Activated CD8-positive, alpha-beta memory T cell treated with anti-CD3 and anti-CD28 coated beads for 48 hours (primary cell): ENCODE measurements at regions not wholly inside any gene's neighbourhood (a gene's known extent, or its start where the extent isn't known, plus 50 kb on each side); places are given as distances from the start of the nearest gene placed in this dataset.

ENCODE experiments used
- DNase-seq, 3 experiments: peaks; one replicate each; pipeline ENCODE4 v3.0.0-alpha.2; 2020; ENCODE audit warnings: low read depth in 2 of 3, low spot score in 2 of 3

DNA sequence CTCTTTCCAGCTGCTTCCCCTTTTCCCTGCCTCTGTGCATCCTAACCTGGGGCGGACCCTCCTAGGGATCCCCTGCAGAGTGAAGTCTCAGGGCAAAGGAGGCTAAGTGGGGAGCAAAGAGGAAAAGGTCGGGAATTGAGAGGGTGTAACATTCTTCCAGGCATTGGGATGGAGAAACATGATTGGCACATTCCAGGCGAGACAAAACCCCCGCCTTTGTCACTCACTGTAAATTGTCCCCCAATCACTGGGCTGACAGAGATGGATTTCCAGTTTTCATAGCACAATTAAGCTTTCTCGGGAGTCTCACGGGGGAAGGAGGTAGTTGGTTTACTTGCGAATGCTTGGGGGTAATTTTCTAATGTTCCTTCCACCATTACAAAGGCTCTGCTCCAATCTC is 74.9 kb downstream of the MIAT start:
- DNase-seq = no peak

DNA sequence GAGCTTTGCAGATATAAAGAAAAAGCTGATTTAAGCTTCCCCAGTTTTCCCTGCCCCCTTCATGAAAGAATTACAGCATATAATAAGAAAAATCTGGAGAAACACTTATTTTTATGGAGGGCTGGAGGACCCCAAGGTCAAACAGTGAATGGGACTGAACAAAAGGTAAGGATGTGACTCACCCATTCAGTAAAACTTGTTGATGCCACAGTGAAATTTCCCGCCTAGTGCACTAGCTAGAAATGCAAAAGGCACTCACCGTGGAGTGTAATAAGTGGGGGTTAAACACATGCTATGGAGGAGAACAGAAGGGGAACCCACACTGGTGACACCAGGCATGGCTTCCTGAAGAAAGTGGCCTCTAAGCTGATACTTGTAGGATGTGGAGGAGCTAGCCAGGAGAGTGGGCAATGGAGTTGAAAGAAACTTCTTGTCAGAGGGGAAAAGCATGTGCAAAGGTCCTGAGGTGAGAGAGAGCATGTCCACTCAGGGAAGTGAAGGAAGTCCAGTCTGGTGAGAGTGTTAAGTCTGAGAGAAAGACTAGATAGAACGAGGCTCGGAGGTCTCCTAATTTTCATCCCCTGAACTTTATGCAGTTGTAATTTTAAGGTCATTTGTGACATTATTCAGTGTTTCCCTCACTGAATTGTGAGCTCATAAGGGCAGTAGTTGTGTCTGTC is 77.1 kb downstream of the MIAT start:
- DNase-seq = no peak

DNA sequence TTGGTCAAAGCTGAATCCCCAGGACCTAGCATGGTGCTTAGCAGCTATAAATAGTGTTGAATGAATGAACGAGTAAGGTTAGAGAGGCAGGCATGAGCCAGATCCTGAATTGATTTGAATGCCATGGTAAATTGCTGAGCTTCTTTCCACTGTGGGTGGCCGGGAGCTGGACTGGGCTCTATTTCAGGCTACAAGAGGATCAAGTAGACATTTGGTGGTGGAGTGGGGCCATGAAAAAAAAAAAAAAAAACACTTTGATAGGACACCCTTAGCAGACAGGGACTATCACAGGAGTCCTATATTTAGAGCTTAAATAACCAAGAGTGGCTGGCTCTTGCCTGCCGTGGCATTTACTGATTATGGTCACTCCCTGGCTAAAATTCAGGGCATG is 77.6 kb downstream of the MIAT start:
- no peak for DNase-seq

DNA sequence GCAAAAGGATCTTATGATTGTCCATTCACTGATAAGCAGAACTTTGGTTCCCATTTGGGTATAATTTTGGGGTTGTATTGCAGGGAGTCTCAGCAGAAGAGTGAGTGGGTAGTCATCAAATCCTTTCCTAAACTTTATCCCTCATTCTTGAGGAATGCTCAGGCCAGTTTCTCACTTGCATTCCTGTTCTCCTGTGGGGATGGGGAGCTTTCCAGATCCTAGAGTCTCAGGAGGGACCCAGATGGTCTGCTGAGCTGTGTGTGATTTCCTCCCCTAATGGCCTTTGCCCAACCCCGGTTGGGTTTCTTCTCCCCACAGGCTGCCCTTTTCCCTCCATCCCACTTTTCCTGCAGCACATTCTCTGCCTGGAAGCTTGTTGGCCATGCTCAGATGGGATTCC is 79.9 kb downstream of the MIAT start:
- DNase-seq = no peak

DNA sequence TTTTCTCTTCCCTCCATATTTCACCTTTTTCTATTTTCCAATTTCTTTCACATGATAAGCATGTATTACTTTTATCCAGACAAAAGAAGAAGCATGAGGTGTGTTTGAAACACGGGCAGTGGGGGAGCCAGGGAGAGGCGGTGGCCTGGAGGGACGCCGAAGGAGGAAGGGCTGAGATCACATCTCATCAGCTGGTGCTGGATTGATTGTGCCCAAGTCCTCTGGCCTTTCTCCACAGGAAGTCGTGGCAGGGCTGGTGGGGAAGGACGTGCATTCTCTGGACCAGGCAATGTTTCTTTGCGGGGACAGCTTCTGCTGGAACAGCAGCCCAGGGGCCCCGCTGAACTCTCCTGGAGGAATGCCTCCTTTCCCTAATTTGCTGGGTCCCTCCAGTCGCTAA is 82.9 kb downstream of the MIAT start:
- DNase-seq = no peak

DNA sequence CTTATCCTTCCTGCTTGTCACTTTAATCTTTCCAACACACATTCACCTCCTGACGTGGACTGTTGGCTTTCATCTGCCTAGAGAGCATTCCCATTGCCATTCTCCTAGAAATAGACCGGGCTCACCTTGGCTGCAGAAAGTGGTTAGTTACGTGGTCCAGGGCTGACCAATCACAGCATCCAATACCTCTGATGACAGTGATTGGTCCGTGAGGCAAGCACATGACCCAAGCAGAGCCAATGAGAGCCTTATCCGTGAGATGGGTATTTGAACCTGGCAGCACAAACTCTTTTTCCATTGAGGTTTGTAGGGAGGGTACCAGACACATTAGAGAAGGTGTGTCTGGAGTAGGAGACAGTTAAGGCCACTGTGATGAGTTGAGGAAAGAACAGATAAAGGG is 85.8 kb downstream of the MIAT start:
- no peak for DNase-seq

DNA sequence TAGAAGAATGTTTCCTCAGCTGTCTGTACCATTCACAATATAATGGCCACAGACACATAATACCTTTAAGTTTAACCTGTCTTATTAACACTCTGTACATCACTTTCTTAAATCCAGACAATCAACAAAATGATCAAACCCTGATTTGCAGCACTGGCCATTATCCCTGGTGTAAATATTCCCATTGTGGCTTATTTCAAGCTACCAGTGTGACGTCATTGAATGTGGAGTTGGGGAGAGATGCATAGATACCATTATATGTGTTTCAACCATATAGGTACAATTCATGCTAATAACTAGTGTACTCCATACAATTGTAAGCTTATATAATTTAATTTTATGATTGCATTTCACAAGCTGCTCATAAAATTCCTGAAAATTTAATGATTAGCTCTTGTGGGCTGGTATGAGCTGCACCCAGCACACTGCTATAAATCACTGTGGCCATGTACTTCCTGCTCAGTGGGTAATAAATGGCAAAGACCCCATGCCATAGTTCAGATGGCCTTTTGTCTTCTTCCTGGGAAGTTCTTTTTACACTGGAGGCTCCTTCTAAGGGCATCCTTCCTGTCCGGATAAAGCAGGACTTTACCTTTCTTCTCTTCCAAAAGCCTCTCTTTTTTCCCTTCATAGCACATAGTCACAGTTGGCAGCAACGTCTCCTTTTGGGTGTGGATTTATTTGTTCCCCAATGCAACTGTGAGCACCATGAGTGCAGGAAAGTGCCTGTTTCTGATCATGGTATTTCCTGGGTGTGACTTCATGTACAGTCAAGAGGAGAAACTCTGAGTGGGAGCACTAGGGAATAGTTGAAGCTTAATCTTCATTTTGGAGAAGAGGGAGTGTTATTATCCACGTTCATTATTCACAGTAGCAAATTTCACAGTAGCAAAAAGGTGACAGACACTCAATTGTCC is 87.8 kb downstream of the MIAT start:
- DNase-seq = no peak

DNA sequence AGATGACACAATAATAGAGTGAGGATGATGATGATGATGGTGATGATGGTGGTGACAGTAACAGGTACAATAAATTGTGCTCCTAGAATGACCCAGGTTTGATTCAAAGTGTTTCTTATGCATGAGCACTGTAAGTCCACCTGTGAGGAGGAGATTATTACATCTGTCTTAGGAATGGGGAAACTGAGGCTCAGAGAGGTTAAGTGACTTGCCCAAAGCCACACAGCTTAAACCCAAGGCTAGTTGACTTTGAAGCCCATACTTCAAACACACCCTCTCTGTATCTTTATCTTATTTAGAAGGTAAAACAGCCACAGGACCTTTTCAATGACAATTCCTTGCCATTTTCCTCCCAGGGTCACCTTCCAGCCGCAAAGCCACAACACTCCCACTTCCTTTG is 88.9 kb downstream of the MIAT start:
- no peak for DNase-seq

DNA sequence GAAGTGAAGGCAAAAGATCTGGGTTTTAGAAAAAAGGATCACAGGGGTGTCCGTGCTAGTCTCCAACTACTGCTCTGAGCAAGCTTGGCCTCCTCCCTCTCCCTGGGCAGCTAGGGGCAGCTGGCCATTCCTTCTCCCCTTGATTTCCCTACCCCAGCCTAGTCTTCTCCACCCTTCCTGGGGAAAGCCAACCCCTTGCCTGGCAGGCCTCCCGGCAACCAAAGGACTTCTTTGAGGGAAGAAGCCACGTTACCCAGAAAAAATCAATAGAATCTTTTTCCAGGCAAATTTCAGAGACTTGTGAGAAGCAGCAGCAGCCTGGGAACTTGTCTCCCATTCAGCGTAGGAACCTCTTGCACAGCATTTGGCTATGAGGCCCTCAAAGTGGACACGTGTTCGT is 91.5 kb downstream of the MIAT start:
- DNase-seq = no peak

DNA sequence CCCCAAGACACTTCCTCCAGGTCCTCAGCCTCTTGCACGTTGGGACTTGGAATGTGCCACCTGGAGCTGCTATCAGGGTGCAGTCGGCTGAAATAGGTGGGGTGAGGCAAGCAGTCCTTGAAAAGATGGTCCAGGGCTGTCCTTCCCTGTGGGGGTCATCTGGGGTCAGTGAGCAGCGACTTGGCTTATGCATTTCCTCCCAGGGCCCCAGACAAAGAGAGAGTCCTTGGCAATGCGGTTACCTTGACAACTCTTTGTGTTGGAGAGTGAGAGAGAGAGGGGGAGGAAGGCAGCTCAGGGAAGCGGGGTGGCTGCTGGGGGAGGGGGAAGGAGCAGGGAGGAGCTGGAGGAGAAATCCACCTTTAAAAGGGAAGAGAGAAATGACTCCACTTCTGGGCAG is 93.8 kb downstream of the MIAT start:
- no peak for DNase-seq

DNA sequence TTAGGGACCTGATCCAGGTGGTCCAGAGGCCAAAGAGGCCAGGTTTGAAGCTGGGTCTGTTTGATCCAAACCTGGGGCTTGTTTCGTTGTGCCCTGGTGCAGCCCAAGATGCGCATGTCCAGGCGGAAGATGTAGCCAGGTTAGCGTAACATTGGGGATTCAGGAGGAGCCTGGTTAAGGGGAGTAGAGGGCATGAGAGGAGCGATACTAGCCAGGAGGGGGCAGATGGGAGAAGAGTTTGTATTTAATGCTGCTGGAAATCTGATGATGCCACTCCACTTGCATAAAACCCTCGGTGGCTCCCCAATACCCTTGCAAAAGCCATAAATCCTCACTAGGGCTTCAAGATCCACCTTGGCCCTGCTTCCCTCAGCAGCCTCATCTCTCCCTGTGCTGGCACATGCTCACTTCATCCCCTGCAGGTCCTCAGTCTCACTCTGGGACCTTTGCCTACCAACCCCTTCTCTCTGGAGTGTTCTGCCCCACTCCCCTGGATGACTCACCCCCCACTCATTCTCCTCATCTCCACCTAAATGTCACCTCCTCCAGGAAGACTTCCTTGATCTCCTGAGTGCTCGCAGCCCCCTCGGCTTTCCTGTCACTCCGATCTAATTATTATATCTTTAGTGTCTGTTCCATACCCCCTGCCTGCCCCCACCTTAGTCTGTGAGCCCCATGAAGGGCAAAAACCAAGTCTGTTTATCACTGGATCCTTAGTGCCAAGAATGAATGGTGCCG is 95.9 kb downstream of the MIAT start:
- no peak for DNase-seq

DNA sequence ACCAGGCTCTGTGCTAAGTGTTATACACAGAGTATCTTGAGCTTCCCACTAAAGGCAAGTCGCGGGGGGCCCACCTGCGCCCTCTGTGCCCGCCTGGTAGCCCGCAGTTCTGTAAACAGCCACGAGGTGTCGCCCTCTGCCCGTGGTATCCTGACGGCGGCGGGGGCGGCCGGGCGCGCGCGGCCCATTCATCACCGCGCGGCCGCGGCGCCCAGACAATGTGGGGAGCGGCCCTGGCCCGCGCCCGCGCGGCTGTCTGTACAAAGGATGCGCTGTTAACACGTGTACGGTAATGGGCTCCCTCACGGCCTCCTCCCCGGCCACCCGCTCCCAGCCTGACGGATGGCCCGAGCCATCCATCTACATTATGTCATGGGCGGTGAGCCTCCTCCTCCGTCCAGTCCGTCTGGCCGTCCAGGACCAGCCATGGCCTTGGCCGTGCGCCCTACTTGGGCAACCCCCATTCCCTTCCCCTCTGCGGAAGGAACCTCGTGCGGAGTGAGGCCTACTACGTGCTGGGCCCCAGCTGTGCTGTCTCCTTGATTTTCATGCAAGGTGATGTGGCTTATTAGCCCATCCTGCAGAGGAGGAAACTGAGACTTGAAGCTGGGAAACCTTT is 99.4 kb downstream of the MIAT start:
- peak; percentile 10 to 45 (median 34) for DNase-seq

DNA sequence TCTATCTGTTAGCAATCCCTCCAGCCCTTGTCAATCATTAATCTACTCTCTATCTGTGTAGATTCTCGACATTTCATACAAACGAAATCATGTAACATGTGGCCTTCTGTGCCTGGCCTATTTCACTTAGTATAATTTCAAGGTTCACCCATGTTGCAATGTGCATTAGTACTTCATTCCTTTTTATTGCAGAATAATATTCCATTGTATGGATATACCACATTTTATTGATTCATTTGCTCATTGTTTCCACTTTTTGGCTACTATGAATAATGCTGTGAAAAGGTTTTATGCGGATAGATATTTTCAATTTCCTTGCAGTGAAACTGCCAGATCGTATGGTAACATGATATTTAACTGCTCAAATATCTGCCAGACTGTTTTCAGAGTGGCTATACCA is 100.1 kb downstream of the MIAT start:
- DNase-seq = no peak

DNA sequence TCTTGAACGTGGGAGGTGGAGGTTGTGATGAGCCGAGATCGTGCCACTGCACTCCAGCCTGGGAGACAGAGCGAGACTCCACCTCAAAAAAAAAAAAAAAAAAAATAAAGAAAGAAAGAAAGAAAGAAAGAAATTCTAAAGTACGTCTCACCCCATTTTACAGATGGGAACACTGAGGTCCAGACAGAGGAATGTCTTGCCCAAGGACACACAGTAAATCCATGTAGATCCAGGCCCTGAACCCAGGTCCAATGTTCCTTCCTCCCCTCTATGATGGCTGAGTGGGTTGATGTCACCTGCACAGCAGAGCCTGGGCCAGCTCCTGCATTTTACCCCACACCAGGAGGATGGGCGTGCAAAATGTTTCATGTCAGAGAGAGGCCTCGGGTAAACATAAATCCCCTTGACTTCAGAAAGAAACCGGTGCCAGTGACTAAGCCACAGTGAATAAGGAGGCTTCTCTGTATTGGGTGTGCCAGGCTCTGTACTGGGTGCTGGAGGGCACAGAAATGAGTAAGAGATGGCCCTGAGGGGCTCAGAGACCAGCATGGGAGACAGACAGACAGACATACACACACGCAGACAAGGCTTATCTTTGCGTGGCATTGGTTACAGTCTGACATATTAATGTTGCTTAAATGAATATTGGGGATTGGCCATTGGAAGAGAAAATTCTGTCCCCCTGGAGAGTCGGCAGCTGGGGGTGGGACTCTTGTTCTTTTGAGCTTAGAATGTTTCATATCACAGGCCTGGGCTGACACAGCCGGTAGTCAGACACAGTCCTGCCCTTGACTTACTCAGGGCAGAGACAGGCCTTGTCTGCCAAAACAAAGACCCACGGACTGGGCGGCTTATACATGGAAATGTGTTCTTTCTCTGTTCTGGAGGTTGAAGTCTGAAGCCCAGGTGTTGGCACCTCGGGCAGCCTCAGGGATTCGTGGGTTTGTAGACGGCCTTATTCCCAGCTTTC is 105.4 kb downstream of the MIAT start:
- DNase-seq = no peak

DNA sequence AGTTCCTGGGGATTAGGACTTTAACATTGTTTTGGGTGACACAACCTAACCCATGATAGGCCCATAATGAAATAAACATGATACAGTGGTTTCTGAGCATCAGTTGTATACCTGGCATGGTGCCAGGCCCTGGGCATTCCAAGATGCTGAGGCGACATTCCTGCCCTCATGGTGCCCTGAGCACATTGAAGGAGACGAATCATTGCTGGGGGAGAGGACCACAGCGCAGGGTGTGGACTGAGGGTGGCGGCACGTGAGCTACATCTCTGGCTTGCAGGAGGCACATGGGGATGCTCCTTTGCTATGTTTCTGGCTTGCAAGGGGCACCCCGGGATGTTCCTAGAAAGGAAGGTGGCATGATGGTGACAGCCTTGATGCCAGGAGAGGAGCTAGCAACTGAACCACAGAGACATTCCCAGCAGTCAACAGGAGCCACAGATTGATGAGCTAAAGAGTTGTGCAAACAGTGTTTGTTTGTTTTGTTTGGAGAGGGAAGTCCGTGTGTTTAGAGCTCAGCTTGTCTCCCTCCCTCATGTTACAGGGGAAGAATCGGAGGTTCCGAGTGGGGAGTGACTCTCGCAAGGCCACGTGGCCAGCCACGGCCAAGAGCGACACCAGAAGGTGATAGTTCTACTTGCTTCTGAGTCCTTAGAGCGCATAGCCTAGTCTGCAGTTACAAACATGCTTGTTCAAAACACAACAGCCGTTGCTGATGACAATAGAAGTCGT is 106.4 kb downstream of the MIAT start:
- DNase-seq = no peak

DNA sequence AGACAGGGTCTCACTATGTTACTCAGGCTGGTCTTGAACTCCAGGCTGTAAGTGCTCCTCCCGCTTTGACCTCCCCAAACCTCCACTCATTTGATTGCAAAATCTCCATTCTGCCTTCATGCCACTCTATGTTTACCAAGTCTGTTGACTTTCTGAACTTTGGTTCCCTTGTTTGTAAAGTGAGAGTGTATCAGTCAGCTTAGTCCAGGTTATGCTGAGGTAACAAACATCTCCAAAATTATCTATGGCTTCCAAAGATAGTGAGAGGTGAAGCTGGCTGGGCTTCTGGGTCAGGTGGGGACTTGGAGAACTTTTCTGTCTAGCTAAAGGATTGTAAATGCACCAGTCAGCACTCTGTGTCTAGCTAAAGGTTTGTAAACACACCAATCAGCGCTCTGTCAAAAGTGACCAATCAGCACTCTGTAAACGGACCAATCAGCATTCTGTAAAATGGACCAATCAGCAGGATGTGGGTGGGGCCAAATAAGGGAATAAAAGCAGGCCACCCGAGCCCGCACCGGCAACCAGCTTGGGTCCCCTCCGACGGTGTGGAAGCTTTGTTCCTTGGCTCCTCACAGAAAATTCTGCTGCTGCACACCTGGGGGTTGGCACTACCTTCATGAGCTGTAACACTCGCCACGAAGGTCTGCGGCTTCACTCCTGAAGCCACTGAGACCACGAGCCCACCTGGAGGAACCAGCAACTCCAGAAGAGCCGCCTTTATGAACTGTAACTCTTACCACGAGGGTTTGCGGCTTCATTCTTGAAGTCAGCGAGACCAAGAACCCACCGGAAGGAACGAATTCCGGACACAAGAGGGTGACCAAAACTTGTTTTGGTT is 109.3 kb downstream of the MIAT start:
- no peak for DNase-seq

DNA sequence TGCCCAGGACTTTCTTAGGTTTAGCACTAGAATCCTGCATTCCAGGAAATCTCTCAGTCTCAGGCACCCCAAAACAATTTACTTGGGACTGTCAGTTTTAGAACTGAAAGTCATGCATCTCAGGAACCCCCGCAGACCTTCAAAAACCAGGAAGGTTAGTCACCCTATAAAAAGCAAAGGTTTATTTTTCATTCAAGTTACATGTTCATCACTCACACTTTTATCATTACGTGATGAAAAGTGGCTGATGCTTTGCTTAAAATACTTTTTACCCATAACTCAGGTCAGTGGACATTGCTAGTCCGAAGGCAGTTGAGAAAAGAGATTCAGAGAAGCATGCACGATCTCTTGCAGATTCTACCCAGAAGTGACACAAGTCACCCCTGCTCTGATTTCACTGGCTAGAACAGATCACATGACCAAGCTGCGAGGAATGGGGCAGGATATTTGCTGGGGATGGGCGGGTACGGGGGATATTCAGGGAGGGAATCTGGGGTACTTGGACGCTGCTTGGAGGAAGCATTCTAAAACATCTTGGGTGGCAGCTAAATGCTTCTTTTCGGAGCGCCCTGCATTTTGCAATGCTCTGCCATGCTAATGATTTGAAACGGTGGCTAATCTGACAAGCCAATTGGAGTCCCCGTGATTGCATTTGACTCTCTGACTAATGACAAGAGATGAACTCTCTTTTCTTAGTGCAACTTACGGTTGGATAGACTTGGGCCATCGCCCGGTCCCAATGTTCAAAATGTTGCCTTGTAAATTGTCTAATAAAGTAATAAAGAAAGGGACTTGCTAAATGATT is 110.2 kb downstream of the MIAT start:
- DNase-seq = no peak

DNA sequence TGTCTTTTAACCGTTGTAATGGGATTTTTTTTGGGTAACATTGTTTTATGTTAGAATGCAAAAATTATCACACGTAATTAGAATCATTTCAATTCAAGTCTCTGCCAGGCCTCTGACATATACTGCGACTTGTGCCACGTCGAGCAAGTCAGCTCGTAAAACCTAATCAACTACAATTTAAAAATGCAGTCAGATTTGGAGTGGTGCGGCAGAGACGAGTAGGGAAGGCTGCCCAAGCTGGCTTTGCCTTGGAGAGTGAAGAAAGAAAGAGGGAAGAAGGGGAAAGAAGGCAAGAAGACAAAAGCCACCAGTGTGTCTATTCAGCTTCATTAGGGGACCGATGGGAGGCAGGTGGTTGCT is 110.7 kb downstream of the MIAT start:
- no peak for DNase-seq
